OCI-LY3 (cell line): ENCODE measurements at regions not wholly inside any gene's neighbourhood (a gene's known extent, or its start where the extent isn't known, plus 50 kb on each side); places are given as distances from the start of the nearest gene placed in this dataset.

Source experiments
- CTCF ChIP-seq: fragments of 200-600, 300-600 bp; sonication (generic); IDR thresholded peaks from 2 replicates; pipeline ENCODE4 v1.5.1; 2014; ENCODE audit warnings: antibody characterized with exemption, low read length, low read depth
- EZH2phosphoT487 ChIP-seq: fragments of 200-600 bp; shearing (Covaris generic); IDR thresholded peaks from 2 replicates; pipeline ENCODE4 v1.6.1; 2018; ENCODE audit warnings: antibody characterized with exemption, mixed run types, low read depth

DNA sequence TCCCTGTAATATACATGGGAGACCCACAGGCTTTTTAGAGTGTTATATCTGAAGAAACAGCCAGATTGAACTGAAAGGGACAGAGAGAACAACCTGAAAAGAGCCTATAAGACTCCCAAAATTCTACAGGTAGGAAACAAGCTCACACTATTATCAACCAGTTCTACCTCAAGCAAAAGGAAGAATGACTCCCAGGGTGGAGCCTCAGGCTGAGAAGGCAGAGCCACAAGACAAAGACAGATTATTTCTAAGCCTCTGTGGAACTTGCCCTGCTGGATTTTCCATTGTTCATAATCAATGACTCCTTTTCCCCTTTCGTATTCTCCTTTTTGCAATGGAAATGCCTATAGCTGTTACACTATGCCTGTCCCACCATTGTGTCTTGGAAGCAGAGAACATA lies 95.1 kb upstream of the LMCD1 start:
- no peak for TF ChIP-seq EZH2phosphoT487
- TF ChIP-seq CTCF = no peak
